MM.1S (cell line): ENCODE measurements at regions not wholly inside any gene's neighbourhood (a gene's known extent, or its start where the extent isn't known, plus 50 kb on each side); places are given as distances from the start of the nearest gene placed in this dataset.
A peak's percentile ranks its signal among the peaks of the same experiment; 100 is the strongest.

Experiments
- DNase-seq: peaks from one replicate; pipeline ENCODE4 v3.0.0-alpha.2; 2015
- H2AFZ ChIP-seq: fragments of 300-600 bp; sonication (generic); 2 replicates; pipeline ENCODE4 v1.6.0; 2016; ENCODE audit warnings: antibody characterized with exemption, low read length
- H3F3A ChIP-seq: fragments of 300-600 bp; sonication (generic); 2 replicates; pipeline ENCODE4 v1.6.1; 2016; ENCODE audit warnings: mild to moderate bottlenecking, antibody characterized with exemption, low read length, moderate library complexity, mixed read lengths; ENCODE audit not compliant: insufficient read depth
- H3K27ac ChIP-seq: fragments of 300-600 bp; sonication (generic); 2 replicates; pipeline ENCODE4 v1.5.1; 2016; ENCODE audit warnings: mild to moderate bottlenecking, low read length
- H3K27me3 ChIP-seq: fragments of 300-600 bp; sonication (generic); replicated peaks from 2 replicates; pipeline ENCODE4 v1.6.0; 2016; ENCODE audit warnings: low read length; ENCODE audit not compliant: insufficient read depth
- H3K36me3 ChIP-seq: fragments of 300-600 bp; sonication (generic); replicated peaks from 2 replicates; pipeline ENCODE4 v1.6.1; 2016; ENCODE audit warnings: mild to moderate bottlenecking, low read length, mixed read lengths; ENCODE audit not compliant: insufficient read depth
- H3K4me1 ChIP-seq: fragments of 300-600 bp; sonication (generic); 2 replicates; pipeline ENCODE4 v1.6.1; 2016; ENCODE audit warnings: low read length, mixed read lengths
- H3K4me2 ChIP-seq: fragments of 300-600 bp; sonication (generic); 2 replicates; pipeline ENCODE4 v1.6.0; 2016; ENCODE audit warnings: low read depth, low read length
- H3K4me3 ChIP-seq: fragments of 300-600 bp; sonication (generic); 2 replicates; pipeline ENCODE4 v1.5.1; 2016; ENCODE audit warnings: low read length, mixed read lengths
- H3K79me2 ChIP-seq: fragments of 300-600 bp; sonication (generic); 2 replicates; pipeline ENCODE4 v1.6.1; 2016; ENCODE audit warnings: mixed run types, low read length, mixed read lengths
- H3K9ac ChIP-seq: fragments of 300-600 bp; sonication (generic); 2 replicates; pipeline ENCODE4 v1.6.1; 2016; ENCODE audit warnings: low read length, mixed read lengths
- H3K9me2 ChIP-seq: fragments of 300-600 bp; sonication (generic); replicated peaks from 2 replicates; pipeline ENCODE4 v1.6.1; 2016; ENCODE audit warnings: mild to moderate bottlenecking, low read length, mixed read lengths; ENCODE audit not compliant: insufficient read depth
- H3K9me3 ChIP-seq: fragments of 300-600 bp; sonication (generic); replicated peaks from 2 replicates; pipeline ENCODE4 v1.6.1; 2016; ENCODE audit warnings: mild to moderate bottlenecking, low read length, mixed read lengths; ENCODE audit not compliant: insufficient read depth
- H4K20me1 ChIP-seq: fragments of 300-600 bp; sonication (generic); 2 replicates; pipeline ENCODE4 v1.6.1; 2016; ENCODE audit warnings: mild to moderate bottlenecking, low read length, moderate library complexity, mixed read lengths; ENCODE audit not compliant: insufficient read depth
- EZH2 ChIP-seq: fragments of 300-600 bp; sonication (generic); optimal IDR thresholded peaks from 2 replicates; pipeline ENCODE3; 2017; ENCODE audit warnings: low read depth, mild to moderate bottlenecking, antibody characterized with exemption, low read length, mixed read lengths
- EZH2phosphoT487 ChIP-seq: fragments of 300-600 bp; sonication (generic); IDR thresholded peaks from 2 replicates; pipeline ENCODE4 v1.6.1; 2018; ENCODE audit warnings: antibody characterized with exemption, low read length
- TF ChIP-seq, protein P1 (sequence below): fragments of 300-600 bp; sonication (generic); IDR thresholded peaks from 2 replicates; pipeline ENCODE4 v1.5.1; 2016; ENCODE audit warnings: antibody characterized with exemption, low read length, mixed read lengths

DNA sequence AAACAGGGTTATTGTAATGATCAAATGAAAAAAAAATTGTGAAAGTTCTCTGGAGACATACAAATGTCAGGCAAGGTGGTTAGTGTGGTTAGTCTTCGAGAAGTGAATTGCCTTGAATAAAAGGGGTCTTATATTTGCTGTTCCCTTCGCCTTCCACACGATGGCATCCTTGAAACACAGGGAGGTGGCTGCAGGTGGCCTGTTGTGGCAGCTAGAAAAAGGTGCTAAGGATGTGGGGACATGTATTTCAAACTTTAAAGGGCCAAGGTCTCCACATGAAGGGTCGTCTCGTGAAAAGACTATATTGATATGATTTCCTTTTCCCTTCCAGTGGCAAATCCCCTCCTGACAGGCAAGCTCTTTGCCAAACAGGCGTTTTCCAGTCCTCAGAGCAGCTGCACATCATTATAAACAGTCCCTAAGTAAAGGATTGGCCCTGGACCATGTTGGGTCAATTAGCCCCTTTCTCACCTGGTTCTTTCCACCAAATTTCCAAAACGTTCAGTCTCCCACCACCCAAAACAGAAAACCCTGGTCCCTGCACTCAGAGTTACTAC is 68.5 kb downstream of the COPS8 start:
- peak; percentile 79 for DNase-seq

DNA sequence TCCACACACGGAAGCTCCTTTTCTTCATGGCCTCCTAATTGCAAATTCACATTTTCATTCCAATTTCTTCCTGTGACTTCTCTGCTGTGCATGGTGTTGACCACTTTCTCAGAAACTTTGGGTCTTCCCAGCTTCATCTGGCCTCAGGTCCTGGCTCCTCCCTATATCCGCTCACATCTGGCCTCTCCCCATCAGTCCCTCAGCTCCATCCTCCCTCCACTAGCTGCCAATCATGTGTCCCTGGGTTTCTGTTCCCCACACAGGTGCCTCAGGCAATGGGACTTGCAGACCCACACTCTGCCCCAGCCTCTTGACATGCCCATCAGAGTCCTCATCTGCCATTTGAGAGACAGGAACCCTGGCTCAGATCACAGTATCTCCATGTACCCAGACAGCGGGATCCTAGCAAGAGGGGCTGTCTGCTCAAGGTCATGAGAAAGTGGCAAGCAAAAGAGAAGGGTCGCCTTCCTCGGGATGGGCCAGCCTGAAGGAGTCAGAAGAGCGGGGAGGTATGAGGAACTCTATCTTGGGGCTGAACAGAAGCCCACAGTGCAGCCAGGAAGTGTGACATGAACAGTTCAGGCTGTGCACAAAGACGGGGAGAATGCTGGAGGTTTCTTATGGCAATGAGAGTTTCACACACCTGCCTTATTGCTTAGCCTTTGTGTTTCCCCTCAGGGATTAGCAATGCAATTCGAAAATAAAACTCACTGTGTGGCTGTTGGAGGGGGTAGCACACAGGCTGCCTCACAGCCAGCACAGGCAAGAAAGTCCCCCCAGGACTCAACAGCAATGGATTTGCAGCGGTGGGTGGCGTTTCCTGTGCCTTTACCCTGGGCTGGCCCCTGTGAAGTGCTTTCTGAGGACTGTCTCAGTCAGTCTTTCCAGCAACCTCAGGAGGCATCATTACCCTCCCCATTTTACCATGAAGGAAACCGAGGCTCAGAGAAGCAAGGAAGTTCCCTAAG is 69.5 kb downstream of the COPS8 start:
- H2AFZ ChIP-seq: peak overlapping the region; percentile 87
- no peaks in the 10 kb centered on the region for H3K79me2 ChIP-seq
- peak overlapping the region; percentile 42 for H3K9ac ChIP-seq
- peak overlapping the region; percentile 91 for H3K4me2 ChIP-seq
- no peaks in the 10 kb centered on the region for H3K27me3 ChIP-seq
- H3K27ac ChIP-seq: peak overlapping the region; percentile 96
- no peaks in the 10 kb centered on the region for H3K9me2 ChIP-seq
- H3K36me3 ChIP-seq: no peaks in the 10 kb centered on the region
- peaks cover 13% of the 10 kb centered on the region for H3F3A ChIP-seq
- peak; percentile 87 for DNase-seq
- TF ChIP-seq EZH2: no peak
- TF ChIP-seq EZH2phosphoT487: no peak
- TF ChIP-seq, protein P1, sequence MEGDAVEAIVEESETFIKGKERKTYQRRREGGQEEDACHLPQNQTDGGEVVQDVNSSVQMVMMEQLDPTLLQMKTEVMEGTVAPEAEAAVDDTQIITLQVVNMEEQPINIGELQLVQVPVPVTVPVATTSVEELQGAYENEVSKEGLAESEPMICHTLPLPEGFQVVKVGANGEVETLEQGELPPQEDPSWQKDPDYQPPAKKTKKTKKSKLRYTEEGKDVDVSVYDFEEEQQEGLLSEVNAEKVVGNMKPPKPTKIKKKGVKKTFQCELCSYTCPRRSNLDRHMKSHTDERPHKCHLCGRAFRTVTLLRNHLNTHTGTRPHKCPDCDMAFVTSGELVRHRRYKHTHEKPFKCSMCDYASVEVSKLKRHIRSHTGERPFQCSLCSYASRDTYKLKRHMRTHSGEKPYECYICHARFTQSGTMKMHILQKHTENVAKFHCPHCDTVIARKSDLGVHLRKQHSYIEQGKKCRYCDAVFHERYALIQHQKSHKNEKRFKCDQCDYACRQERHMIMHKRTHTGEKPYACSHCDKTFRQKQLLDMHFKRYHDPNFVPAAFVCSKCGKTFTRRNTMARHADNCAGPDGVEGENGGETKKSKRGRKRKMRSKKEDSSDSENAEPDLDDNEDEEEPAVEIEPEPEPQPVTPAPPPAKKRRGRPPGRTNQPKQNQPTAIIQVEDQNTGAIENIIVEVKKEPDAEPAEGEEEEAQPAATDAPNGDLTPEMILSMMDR: no peak
- H3K4me3 ChIP-seq: peak overlapping the region; percentile 36
- peaks cover 21% of the 10 kb centered on the region for H3K4me1 ChIP-seq
- H3K9me3 ChIP-seq: no peaks in the 10 kb centered on the region
- H4K20me1 ChIP-seq: no peaks in the 10 kb centered on the region

More for the DNA sequence above, 68.5 kb downstream of the COPS8 start:
- Histone ChIP-seq H3K36me3 (no peaks in the 10 kb centered on the region), H3K4me2 (no peak overlapping the region), H3K9me3 (no peaks in the 10 kb centered on the region), H3K27me3 (no peaks in the 10 kb centered on the region), H3K4me1 (peaks cover 21% of the 10 kb centered on the region), H4K20me1 (no peaks in the 10 kb centered on the region), H3K9me2 (no peaks in the 10 kb centered on the region), H3K79me2 (no peaks in the 10 kb centered on the region), H2AFZ (no peak overlapping the region; the same call in 1 of the 2 replicates), H3K4me3 (no peak overlapping the region), H3K27ac (peak overlapping the region; percentile 96; the same call in 1 of the 2 replicates), H3K9ac (no peak overlapping the region), H3F3A (peaks cover 13% of the 10 kb centered on the region)
- TF ChIP-seq EZH2phosphoT487 (no peak), EZH2 (no peak)
- TF ChIP-seq, protein P1: peak; percentile 80

DNA sequence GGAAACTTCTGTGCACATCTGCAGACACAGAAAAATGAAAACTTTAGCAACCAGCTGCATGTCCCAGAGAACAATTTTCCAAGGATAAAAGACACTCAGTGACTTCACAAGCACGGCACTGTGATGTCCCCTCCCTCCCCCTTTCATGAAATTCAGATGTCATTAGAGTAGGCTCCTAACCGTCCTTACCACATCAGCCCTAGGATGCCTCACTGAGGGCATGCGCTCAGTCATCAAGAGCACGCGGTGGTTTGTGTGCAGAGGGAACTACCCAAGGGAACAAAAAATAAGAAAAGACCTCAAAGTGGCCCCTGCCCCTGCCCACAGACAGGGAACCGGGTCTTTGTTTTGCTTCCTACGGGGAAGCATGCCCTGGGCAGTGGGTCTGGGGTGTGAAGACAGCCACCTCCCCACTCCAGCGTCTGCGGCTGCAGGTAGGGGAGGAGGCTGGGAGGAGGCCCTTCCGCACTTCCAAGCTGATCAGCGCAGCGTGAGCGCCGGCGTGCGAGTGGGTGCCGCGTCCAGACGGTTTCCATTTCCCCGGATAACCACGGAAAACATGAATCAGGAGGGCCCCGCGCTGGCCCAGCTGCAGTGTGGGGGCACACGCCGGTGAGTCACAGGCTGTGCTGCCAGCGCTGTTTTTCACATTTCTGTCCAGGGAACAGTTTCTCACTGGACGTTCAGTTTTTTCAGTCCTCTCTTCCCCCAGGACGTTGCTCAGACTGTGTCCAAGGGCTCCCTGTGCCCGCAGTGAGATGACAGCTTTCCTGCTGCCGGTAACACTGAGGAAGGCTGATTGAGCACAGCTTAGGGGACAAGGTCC is 70.6 kb downstream of the COPS8 start:
- peaks cover 13% of the 10 kb centered on the region for H3F3A ChIP-seq
- no peaks in the 10 kb centered on the region for H3K9me3 ChIP-seq
- H3K4me3 ChIP-seq: peak overlapping the region; percentile 2; the same call in 1 of the 2 replicates
- H3K79me2 ChIP-seq: no peaks in the 10 kb centered on the region
- H3K36me3 ChIP-seq: no peaks in the 10 kb centered on the region
- TF ChIP-seq, protein P1: no peak
- TF ChIP-seq EZH2 (no peak), EZH2phosphoT487 (no peak)
- peak overlapping the region; percentile 91 for H3K4me2 ChIP-seq
- no peaks in the 10 kb centered on the region for H4K20me1 ChIP-seq
- no peaks in the 10 kb centered on the region for H3K9me2 ChIP-seq
- H3K27ac ChIP-seq: peak overlapping the region; percentile 96
- DNase-seq: peak; percentile 12
- no peaks in the 10 kb centered on the region for H3K27me3 ChIP-seq
- H3K4me1 ChIP-seq: peaks cover 21% of the 10 kb centered on the region
- peak overlapping the region; percentile 42; the same call in 1 of the 2 replicates for H3K9ac ChIP-seq
- H2AFZ ChIP-seq: peak overlapping the region; percentile 87; the same call in 1 of the 2 replicates
